Activated T-cell treated with anti-CD3 and anti-CD28 coated beads for 48 hours (primary cell): ENCODE measurements at regions not wholly inside any gene's neighbourhood (a gene's known extent, or its start where the extent isn't known, plus 50 kb on each side); places are given as distances from the start of the nearest gene placed in this dataset.

Experiments used
- DNase-seq: peaks from one replicate; pipeline ENCODE4 v3.0.0-alpha.2; 2020; ENCODE audit warnings: low read depth

DNA sequence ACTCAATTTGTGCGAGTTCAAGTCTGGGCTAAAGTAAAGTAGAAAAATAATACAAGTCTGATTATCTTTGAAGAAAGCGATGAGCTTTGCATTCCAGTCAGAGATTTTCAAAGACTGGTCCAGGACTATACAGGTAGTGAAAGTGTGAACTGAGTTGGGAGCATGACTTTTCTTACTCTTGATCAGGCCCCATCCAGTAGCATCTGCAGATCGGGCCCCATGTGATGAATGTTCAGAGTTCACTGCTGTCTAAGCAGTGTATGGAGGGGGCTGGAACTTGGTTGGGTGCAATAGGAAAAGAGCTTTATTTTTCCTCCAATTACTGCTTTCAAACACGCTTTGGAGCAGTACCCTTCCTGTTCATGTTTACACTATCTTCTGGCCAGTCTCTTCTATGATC lies 747.4 kb upstream of the ID2 start:
- DNase-seq = no peak

DNA sequence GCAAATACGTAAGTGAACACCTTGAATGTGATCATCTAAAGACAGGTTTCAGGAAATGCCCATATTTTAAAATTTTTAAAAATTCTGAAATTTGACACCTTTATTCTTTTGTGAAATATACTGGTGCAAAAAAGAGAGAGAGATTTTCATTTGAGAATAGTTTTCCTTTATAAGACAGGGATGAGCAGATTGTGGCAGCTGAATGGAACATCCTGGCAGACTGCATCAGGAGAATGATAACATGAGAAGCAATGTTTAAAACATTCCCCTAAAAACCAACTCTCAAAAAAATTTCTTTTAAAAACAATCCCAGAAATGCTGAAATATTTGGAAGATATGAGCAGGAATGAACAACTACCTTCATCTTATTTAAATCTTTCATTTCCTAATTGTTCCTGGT lies 744.8 kb upstream of the ID2 start:
- no peak for DNase-seq

- no peak for DNase-seq
Observed at GRCh38 chr2:7940723-7941122, 741.1 kb upstream of the ID2 start.

GRCh38 chr2:7943446-7943845 lies 738.4 kb upstream of the ID2 start:
- DNase-seq = no peak

- DNase-seq = no peak
Observed at GRCh38 chr2:7945026-7945425, 736.8 kb upstream of the ID2 start.

- DNase-seq = no peak
Observed at GRCh38 chr2:7950035-7950612, 731.7 kb upstream of the ID2 start.

- DNase-seq = no peak
Observed at GRCh38 chr2:7951001-7951400, 730.9 kb upstream of the ID2 start.

DNA sequence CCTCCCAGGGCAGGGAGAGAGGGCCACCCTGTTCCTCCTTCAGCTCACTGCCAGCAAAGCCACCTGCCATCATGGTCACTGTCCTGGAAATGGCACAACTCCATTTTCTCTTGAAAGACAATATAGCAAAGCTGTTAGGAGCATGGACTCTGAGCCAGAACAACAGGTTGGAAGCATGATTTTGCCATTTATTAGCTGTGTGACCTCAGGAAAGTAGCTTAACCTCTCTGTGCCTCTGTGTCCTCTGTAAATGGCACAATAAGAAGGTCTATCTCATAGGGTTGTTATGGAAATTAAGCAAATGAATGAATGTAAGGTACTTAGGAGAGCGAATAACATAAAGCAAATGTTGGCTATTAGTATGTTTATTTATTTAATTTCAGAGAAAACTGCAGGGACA lies 730.4 kb upstream of the ID2 start:
- no peak for DNase-seq

DNA sequence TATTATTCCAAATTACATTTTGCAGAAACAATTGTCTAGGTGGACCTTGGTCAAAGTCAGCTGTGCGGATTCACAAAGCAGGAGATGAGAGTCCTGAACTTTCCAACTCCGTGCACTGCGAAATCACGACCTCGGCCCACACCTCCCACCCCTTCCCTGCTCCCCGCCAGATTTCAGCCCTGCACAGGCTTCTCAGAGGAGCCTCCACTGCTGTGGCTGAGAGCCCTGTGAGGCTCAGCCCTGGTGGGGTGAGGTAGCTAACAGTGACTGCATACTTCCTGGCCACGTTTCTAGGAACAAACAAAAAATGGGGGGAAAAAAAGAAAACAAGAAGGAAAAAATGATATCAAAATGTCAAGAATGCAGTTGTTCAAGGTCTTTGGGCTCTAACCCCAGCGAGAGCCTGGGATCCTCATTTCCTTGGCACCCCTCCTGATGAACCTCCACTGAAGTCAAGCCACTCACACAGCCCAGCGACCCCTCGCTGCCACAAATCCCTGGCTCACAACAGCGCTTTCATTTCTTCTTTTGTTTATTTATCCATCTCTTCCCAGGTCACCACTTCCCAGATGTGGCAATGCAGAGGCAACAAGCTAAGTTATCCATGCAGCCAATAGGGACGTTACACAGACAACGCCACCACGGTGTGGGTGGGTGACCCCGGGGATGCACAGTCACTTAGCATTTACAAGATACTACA lies 729.7 kb upstream of the ID2 start:
- DNase-seq = no peak

- DNase-seq = no peak
Observed at GRCh38 chr2:7953195-7953594, 728.7 kb upstream of the ID2 start.

DNA sequence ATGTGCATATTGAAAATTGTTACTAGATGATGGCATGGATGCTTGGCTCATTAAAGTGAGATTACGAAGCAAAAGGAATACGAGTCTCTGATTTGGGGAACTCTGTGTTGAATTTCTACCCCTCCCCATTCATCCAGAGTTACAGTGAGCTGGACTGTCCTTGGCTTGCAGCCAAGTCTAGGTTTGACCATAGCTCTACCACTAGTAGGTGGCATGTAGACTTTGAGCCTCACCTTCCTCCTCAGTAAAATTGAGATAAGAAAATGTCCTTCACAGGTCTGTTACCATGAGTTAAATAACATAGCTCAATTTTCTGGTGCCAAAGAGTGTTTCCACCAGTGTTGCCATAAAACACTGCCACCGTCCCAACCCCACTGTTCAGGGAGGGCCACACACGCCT lies 727.6 kb upstream of the ID2 start:
- DNase-seq = no peak

GRCh38 chr2:7956126-7956689 lies 725.6 kb upstream of the ID2 start:
- no peak for DNase-seq

- DNase-seq = no peak
Observed at GRCh38 chr2:7961550-7961949, 720.3 kb upstream of the ID2 start.

DNA sequence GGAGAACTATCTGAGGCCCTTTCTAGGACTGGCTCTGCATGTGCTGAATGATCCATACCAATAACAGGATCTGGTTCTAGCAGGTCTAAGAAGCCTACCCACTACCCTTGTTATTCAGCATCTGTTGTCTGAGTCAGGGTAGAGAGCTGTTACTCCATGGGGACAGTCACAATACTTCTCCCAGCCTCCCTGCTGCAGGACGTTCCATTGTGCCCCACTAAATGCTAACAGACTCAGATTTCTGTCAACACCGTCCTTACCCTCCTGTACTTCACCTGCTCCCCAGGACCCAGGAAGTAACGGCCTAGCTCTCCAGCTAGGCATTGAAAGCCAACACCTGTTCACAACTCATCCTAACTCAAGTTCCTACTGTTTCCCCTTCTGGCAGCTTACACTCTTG lies 719.7 kb upstream of the ID2 start:
- no peak for DNase-seq

DNA sequence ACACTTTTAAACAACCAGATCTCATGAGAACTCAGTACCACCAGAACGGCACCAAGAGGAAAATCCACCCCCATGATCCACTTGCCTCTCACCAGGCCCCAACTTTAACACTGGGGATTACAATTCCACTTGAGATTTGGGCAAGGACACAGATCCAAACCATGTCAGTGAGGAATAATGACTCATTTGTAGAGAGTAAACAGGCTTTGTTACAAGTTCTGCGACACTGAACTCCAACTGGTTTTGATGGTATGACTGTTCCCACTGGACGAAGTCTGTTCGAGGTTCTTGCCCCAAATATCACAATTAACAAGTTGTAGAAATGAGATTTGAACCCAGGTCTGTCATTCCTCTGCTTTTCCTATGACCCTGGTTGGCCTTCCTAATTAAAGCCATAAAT lies 718.1 kb upstream of the ID2 start:
- DNase-seq = no peak

DNA sequence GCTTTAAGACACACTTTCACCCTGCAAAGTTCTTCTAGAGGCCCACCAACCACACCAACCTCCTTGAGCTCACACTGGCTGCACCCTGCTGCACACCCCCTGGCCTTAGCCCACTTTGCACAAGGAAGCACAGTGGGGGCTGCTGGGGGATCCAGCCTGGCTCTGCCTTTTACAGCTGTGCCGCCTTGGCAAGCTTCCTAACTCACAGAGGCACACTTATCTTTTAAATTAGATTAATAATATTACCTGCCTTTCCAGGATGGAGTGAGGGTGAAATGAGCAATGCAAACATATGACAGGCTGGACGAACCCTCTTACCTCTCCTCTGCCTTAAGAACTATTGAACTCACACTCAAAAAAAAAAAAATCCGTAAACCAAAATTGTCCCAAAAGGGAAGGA lies 715.8 kb upstream of the ID2 start:
- no peak for DNase-seq

DNA sequence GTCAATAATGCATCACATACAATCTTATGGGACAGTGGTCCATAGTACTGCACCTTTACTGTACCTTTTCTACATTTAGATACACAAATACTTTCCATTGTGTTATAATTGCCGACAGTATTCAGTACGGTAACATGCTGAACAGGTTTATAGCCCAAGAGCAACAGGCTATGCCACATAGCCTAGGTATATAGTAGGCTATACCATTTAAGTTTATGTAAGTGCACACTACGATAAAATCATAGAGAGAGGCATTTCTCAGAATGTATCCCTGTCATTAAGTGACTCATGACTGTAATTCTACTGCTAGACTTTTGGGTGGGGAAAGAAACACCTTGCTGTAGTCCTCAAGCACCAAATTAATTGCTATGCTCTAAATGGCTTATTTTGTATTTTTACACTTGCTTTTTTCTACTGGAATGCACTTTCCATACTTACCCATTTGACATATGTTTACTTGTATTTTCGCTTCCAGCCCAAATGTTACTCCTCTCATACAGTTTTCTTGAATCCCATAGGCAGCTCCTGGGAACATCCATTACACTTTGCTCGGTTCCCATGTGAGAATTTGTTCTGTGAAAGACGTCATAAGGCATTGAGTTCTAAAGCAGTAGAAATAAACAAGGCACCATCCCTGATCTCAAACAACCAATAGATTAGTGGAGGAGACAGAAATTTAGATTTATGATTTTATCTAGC lies 714.0 kb upstream of the ID2 start:
- DNase-seq = no peak

DNA sequence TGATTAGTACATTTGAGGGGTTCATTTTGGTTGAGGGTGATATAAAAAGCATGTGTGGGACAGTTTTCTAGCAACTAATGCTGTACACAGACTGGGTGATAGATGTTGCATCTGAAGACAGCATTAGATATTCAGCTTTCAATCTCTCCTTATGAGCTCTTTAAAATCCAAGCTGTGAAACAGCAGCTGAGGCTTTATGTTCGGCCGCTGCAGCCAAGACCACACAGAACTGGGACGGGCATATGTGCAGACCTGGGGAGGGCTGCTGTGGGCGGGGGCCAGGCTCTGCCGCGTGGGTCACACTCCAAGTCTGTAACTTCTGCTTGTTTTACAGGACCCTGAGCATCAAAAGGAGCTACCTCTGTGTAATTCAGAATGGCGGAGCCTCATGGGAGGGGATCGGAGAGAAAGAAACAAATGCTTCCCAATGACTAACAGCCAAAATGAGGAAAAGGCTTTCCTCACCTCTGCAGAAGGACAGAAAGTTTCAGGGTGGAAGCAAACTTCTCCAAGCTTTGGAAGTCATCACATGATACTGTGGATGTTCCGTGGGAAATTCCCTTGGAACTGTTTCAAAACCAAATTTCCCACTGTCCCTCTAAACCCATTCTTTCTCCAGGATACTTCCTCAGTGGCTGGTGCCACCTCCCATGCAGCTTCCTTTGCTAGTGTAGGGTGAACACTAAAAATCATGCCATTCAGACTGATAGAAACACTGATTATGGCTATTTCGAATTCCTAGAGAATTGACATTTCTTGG lies 711.9 kb upstream of the ID2 start:
- DNase-seq = no peak

DNA sequence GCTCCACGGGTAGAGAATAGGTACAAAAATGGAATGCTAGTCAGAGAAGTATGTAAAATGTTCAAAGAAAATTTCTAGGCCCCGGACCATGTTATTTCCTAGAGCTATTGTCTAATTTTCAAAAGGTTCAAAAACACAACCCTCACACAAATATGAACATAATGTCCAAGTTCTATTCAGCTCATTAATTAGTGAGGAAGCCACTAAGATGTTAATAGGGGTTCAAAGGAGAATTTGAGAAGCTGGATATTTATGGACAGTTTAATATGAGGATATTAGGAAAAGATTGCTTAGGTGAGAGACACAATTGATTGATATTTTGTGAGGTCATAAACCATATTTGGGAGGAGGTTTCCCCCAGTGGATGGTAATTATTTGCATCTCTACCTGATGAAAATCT lies 710.6 kb upstream of the ID2 start:
- DNase-seq = no peak

- DNase-seq = no peak
Observed at GRCh38 chr2:7971841-7972240, 710.0 kb upstream of the ID2 start.

GRCh38 chr2:7972670-7973069 lies 709.2 kb upstream of the ID2 start:
- no peak for DNase-seq

DNA sequence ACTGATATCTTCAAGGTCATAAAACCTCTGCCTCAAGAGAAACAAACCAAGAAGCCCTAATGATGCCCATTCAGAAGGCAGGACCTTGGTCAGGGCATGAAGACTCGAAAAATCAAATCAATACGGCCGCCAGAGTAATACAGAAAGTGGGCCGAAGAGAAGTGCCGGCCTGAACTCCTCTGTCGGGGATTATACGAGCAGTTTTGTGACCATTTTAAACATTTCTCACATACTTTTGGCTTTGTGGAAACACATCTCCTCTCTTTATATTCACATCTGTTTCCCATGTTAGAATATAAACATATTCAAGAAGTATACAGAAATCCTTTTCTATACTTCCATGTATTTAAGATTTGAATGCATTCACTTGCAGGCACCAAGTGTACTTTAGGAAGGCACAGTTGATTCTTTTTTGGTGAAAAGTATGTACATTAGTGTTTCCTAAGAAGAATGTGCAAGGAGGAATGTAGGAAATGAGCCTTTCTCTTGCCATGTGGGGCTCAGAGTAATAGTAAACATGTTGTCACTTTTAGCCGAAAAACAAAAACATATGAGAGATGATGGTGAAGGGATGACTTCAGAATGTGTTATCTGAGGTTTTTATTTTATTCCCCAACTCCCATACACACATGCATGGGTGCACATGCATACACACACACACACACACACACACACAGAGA lies 707.9 kb upstream of the ID2 start:
- no peak for DNase-seq
